NCI-H510A treated with DMSO at 0.1 percent for 48 hours (cell line): ENCODE measurements at regions not wholly inside any gene's neighbourhood (a gene's known extent, or its start where the extent isn't known, plus 50 kb on each side); places are given as distances from the start of the nearest gene placed in this dataset.
"Not testable (repeated sequence)": the region's sequence is repeated elsewhere in the genome, so short reads cannot be mapped to it uniquely, and the experiment has no call there.

ENCODE experiments used
- DNase-seq: peaks from one replicate; lab custom pipeline; 2025; lab: John Stamatoyannopoulos, UW

- DNase-seq: no peak
These were observed 508.1 kb downstream of the TMEM135 start for GRCh38 chr11:87545858-87546257.

GRCh38 chr11:87539596-87539995 lies 501.9 kb downstream of the TMEM135 start:
- DNase-seq: no peak

- DNase-seq: no peak
These were observed 498.8 kb downstream of the TMEM135 start for GRCh38 chr11:87536565-87536964.

- no peak for DNase-seq
These were observed 498.3 kb downstream of the TMEM135 start for GRCh38 chr11:87536016-87536415.

GRCh38 chr11:87535513-87535912 lies 497.8 kb downstream of the TMEM135 start:
- no peak for DNase-seq

- DNase-seq: not testable (repeated sequence)
These were observed 494.1 kb downstream of the TMEM135 start for GRCh38 chr11:87531835-87532234.

GRCh38 chr11:87529486-87529885 lies 491.8 kb downstream of the TMEM135 start:
- DNase-seq: no peak

- no peak for DNase-seq
These were observed 491.0 kb downstream of the TMEM135 start for GRCh38 chr11:87528752-87529151.

GRCh38 chr11:87523276-87523675 lies 485.5 kb downstream of the TMEM135 start:
- no peak for DNase-seq

- no peak for DNase-seq
These were observed 480.5 kb downstream of the TMEM135 start for GRCh38 chr11:87518266-87518665.

GRCh38 chr11:87517351-87517750 lies 479.6 kb downstream of the TMEM135 start:
- no peak for DNase-seq

GRCh38 chr11:87507722-87508121 lies 470.0 kb downstream of the TMEM135 start:
- not testable (repeated sequence) for DNase-seq

GRCh38 chr11:87506946-87507345 lies 469.2 kb downstream of the TMEM135 start:
- DNase-seq: not testable (repeated sequence)

- no peak for DNase-seq
These were observed 463.7 kb downstream of the TMEM135 start for GRCh38 chr11:87501388-87501787.

- not testable (repeated sequence) for DNase-seq
These were observed 457.2 kb downstream of the TMEM135 start for GRCh38 chr11:87494936-87495335.

GRCh38 chr11:87494026-87494425 lies 456.3 kb downstream of the TMEM135 start:
- not testable (repeated sequence) for DNase-seq

- no peak for DNase-seq
These were observed 455.8 kb downstream of the TMEM135 start for GRCh38 chr11:87493516-87493915.

- DNase-seq: no peak
These were observed 453.6 kb downstream of the TMEM135 start for GRCh38 chr11:87491381-87491780.

GRCh38 chr11:87490671-87491070 lies 452.9 kb downstream of the TMEM135 start:
- no peak for DNase-seq

GRCh38 chr11:87484566-87484965 lies 446.8 kb downstream of the TMEM135 start:
- no peak for DNase-seq

GRCh38 chr11:87477321-87477720 lies 439.6 kb downstream of the TMEM135 start:
- DNase-seq: no peak

- no peak for DNase-seq
These were observed 435.4 kb downstream of the TMEM135 start for GRCh38 chr11:87473174-87473573.

- DNase-seq: no peak
These were observed 428.5 kb downstream of the TMEM135 start for GRCh38 chr11:87466223-87466622.

- DNase-seq: no peak
These were observed 428.0 kb downstream of the TMEM135 start for GRCh38 chr11:87465716-87466115.
